C4-2B (cell line): ENCODE measurements at regions not wholly inside any gene's neighbourhood (a gene's known extent, or its start where the extent isn't known, plus 50 kb on each side); places are given as distances from the start of the nearest gene placed in this dataset.

ENCODE experiments used
- CTCF ChIP-seq: fragments of 450-650 bp; conservative IDR thresholded peaks from 2 replicates; pipeline ENCODE4 v1.5.1; 2017; ENCODE audit warnings: mild to moderate bottlenecking
- ZFX ChIP-seq: fragments of 450-650 bp; IDR thresholded peaks from 2 replicates; pipeline ENCODE4 v1.6.1; 2017

DNA sequence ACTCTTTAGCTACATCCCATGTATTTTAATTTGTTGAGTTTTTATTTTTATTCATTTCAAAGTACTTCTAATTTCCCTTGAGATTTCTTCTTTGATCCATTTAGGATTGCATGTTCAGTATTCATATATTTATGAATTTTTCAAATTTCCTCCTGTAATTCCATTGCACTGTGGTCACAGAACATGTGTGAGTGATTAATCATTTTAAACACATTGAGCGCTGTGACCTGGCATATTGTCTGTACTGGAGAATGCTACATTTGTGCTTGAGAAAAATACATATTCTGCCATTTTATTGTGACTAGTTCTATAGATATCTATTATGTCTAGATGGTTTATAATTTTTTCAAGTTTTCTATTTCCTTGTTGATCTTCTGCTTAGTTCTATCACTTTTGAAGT is 353.7 kb downstream of the RAD51AP2 start:
- TF ChIP-seq CTCF (no peak), ZFX (no peak)
